Transverse colon (tissue), 4 donors: ENCODE measurements at regions not wholly inside any gene's neighbourhood (a gene's known extent, or its start where the extent isn't known, plus 50 kb on each side); places are given as distances from the start of the nearest gene placed in this dataset.

ENCODE experiments used
- EP300 ChIP-seq: sonication (generic); formaldehyde crosslinking; IDR thresholded peaks from one replicate; pipeline ENCODE4 v1.6.1; 2017; ENCODE audit warnings: antibody characterized with exemption, low read depth
- POLR2A ChIP-seq: fragments of 450-650 bp; IDR thresholded peaks from one replicate; pipeline ENCODE4 v1.6.1; 2016; ENCODE audit warnings: antibody characterized with exemption, mild to moderate bottlenecking, moderate library complexity
- POLR2AphosphoS5 ChIP-seq, 3 donors: sonication (generic); formaldehyde crosslinking; IDR thresholded peaks; one replicate each; pipeline ENCODE4 v1.6.1; 2016; ENCODE audit warnings: antibody characterized with exemption in 3 of 3
- TF ChIP-seq, protein P1 (sequence below), 5 experiments: fragments of 200-600 bp in 3 of 5; fragments of 450-650 bp in 2 of 5; sonication (generic) in 3 of 5; IDR thresholded peaks; 1 replicate in 2 of 5; 2 replicates in 3 of 5; pipeline ENCODE4 v1.5.1; 2016 to 2017; ENCODE audit warnings: antibody characterized with exemption in 5 of 5, inconsistent platforms in 3 of 5, mild to moderate bottlenecking in 2 of 5, moderate library complexity in 1 of 5

DNA sequence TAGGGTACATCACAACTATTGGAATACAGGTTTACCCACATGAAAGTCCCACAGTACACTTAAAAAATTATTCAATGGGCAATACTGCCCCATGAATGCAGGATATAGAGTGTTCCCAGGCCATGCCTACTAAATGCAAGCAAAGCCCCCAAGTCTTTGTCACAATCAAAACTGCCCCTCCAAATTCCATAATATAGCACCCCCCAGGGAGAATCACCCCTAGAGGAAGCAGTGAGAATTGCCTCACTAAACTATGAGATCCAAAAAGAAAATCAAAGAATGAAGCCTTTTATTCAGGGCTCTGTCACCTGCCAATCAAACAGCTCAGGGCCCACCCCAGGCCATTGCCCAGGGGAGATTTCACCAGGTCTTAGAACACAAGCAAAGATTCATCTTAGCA, 90.8 kb downstream of the ATPSCKMT start:
- TF ChIP-seq, protein P1, sequence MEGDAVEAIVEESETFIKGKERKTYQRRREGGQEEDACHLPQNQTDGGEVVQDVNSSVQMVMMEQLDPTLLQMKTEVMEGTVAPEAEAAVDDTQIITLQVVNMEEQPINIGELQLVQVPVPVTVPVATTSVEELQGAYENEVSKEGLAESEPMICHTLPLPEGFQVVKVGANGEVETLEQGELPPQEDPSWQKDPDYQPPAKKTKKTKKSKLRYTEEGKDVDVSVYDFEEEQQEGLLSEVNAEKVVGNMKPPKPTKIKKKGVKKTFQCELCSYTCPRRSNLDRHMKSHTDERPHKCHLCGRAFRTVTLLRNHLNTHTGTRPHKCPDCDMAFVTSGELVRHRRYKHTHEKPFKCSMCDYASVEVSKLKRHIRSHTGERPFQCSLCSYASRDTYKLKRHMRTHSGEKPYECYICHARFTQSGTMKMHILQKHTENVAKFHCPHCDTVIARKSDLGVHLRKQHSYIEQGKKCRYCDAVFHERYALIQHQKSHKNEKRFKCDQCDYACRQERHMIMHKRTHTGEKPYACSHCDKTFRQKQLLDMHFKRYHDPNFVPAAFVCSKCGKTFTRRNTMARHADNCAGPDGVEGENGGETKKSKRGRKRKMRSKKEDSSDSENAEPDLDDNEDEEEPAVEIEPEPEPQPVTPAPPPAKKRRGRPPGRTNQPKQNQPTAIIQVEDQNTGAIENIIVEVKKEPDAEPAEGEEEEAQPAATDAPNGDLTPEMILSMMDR (IDR thresholded peaks at IDR 0.05) = no peak
- TF ChIP-seq EP300 (no peak), POLR2AphosphoS5 (IDR thresholded peaks at IDR 0.05) (no peak), POLR2A (no peak)
